HUES6 (cell line): ENCODE measurements at regions not wholly inside any gene's neighbourhood (a gene's known extent, or its start where the extent isn't known, plus 50 kb on each side); places are given as distances from the start of the nearest gene placed in this dataset.
"Not testable (repeated sequence)": the region's sequence is repeated elsewhere in the genome, so short reads cannot be mapped to it uniquely, and the experiment has no call there.

Experiments
- H3K27ac ChIP-seq: 2 replicates; pipeline ENCODE4 v1.7.0; 2013; ENCODE audit warnings: low read depth, mild to moderate bottlenecking, low read length, inconsistent platforms
- H3K27me3 ChIP-seq: 2 replicates; pipeline ENCODE4 v1.6.1; 2013; ENCODE audit warnings: low read length; ENCODE audit not compliant: control insufficient read depth, insufficient read depth
- H3K36me3 ChIP-seq: 2 replicates; pipeline ENCODE4 v1.6.1; 2013; ENCODE audit warnings: low read length; ENCODE audit not compliant: control insufficient read depth, insufficient read depth
- H3K4me1 ChIP-seq: 2 replicates; pipeline ENCODE4 v1.6.1; 2013; ENCODE audit warnings: low read length; ENCODE audit not compliant: control insufficient read depth, insufficient read depth
- H3K4me3 ChIP-seq: 2 replicates; pipeline ENCODE4 v1.5.1; 2013; ENCODE audit warnings: low read depth, low read length
- H3K9ac ChIP-seq: one replicate; pipeline ENCODE4 v1.6.1; 2013; ENCODE audit warnings: mild to moderate bottlenecking, low read length
- H3K9me3 ChIP-seq: 2 replicates; pipeline ENCODE4 v1.6.1; 2013; ENCODE audit warnings: low read depth, low read length; ENCODE audit not compliant: control insufficient read depth, insufficient read depth

GRCh38 chr12:116666305-116666673, 71.6 kb downstream of the SPRING1 start:
- no peak overlapping the region for H3K9ac ChIP-seq

GRCh38 chr12:116665666-116666304, 72.1 kb downstream of the SPRING1 start:
- no peaks in the 10 kb centered on the region for H3K9me3 ChIP-seq
- no peaks in the 10 kb centered on the region for H3K27me3 ChIP-seq
- no peak overlapping the region for H3K9ac ChIP-seq
- no peaks in the 10 kb centered on the region for H3K36me3 ChIP-seq
- H3K4me3 ChIP-seq = no peak overlapping the region
- no peak overlapping the region for H3K27ac ChIP-seq
- H3K4me1 ChIP-seq = peaks cover 22% of the 10 kb centered on the region

More at GRCh38 chr12:116666305-116666673, 71.6 kb downstream of the SPRING1 start:
- no peak overlapping the region for H3K27ac ChIP-seq
- H3K4me1 ChIP-seq = peaks cover 22% of the 10 kb centered on the region
- H3K4me3 ChIP-seq = no peak overlapping the region
- H3K36me3 ChIP-seq = no peaks in the 10 kb centered on the region
- no peaks in the 10 kb centered on the region for H3K27me3 ChIP-seq
- no peaks in the 10 kb centered on the region for H3K9me3 ChIP-seq

GRCh38 chr12:116664085-116664484, 73.8 kb downstream of the SPRING1 start:
- Histone ChIP-seq H3K9ac (no peak overlapping the region), H3K9me3 (no peaks in the 10 kb centered on the region), H3K4me1 (peaks cover 22% of the 10 kb centered on the region), H3K27ac (no peak overlapping the region), H3K4me3 (no peak overlapping the region), H3K36me3 (no peaks in the 10 kb centered on the region), H3K27me3 (no peaks in the 10 kb centered on the region)

- no peak overlapping the region for H3K9ac ChIP-seq
- H3K9me3 ChIP-seq = no peaks in the 10 kb centered on the region
- H3K27me3 ChIP-seq = no peaks in the 10 kb centered on the region
- peaks cover 28% of the 10 kb centered on the region for H3K4me1 ChIP-seq
- no peaks in the 10 kb centered on the region for H3K36me3 ChIP-seq
- peak overlapping the region; percentile 1; the same call in 1 of the 2 replicates for H3K4me3 ChIP-seq
- no peak overlapping the region for H3K27ac ChIP-seq
Observed at GRCh38 chr12:116662612-116663144, 75.2 kb downstream of the SPRING1 start.

GRCh38 chr12:116661341-116661740, 76.5 kb downstream of the SPRING1 start:
- peaks cover 25% of the 10 kb centered on the region for H3K4me1 ChIP-seq
- H3K9me3 ChIP-seq = no peaks in the 10 kb centered on the region
- H3K27ac ChIP-seq = no peak overlapping the region
- no peaks in the 10 kb centered on the region for H3K36me3 ChIP-seq
- no peaks in the 10 kb centered on the region for H3K27me3 ChIP-seq
- H3K9ac ChIP-seq = no peak overlapping the region
- H3K4me3 ChIP-seq = no peak overlapping the region

GRCh38 chr12:116660740-116661139, 77.1 kb downstream of the SPRING1 start:
- H3K9me3 ChIP-seq, H3K27me3 ChIP-seq, H3K4me3 ChIP-seq, H3K36me3 ChIP-seq, H3K27ac ChIP-seq, H3K9ac ChIP-seq: not testable (repeated sequence)
- peaks cover 19% of the 10 kb centered on the region for H3K4me1 ChIP-seq

- Histone ChIP-seq H3K27ac (no peak overlapping the region), H3K36me3 (no peaks in the 10 kb centered on the region), H3K9ac (no peak overlapping the region), H3K27me3 (no peaks in the 10 kb centered on the region), H3K4me3 (no peak overlapping the region), H3K4me1 (peaks cover 17% of the 10 kb centered on the region), H3K9me3 (no peaks in the 10 kb centered on the region)
Observed at GRCh38 chr12:116659771-116660481, 77.9 kb downstream of the SPRING1 start.

- Histone ChIP-seq H3K4me1 (peaks cover 17% of the 10 kb centered on the region), H3K4me3 (no peak overlapping the region)
Observed at GRCh38 chr12:116657921-116658495, 79.9 kb downstream of the SPRING1 start.

GRCh38 chr12:116656306-116656705, 81.6 kb downstream of the SPRING1 start:
- Histone ChIP-seq H3K9me3 (0 out of 2 replicates have a peak, but pooled peaks cover 4% of the 10 kb centered on the region), H3K4me1 (peaks cover 10% of the 10 kb centered on the region), H3K36me3 (no peaks in the 10 kb centered on the region), H3K27me3 (no peaks in the 10 kb centered on the region), H3K27ac (no peak overlapping the region), H3K4me3 (no peak overlapping the region), H3K9ac (no peak overlapping the region)

More at GRCh38 chr12:116657921-116658495, 79.9 kb downstream of the SPRING1 start:
- Histone ChIP-seq H3K27ac (no peak overlapping the region), H3K27me3 (no peaks in the 10 kb centered on the region), H3K36me3 (no peaks in the 10 kb centered on the region), H3K9ac (no peak overlapping the region), H3K9me3 (0 out of 2 replicates have a peak, but pooled peaks cover 4% of the 10 kb centered on the region)

GRCh38 chr12:116654226-116654743, 83.6 kb downstream of the SPRING1 start:
- Histone ChIP-seq H3K4me3 (no peak overlapping the region), H3K36me3 (no peaks in the 10 kb centered on the region), H3K9ac (no peak overlapping the region), H3K9me3 (0 out of 2 replicates have a peak, but pooled peaks cover 4% of the 10 kb centered on the region), H3K27me3 (no peaks in the 10 kb centered on the region), H3K4me1 (peaks cover 10% of the 10 kb centered on the region), H3K27ac (no peak overlapping the region)

- Histone ChIP-seq H3K27me3 (no peaks in the 10 kb centered on the region), H3K27ac (no peak overlapping the region), H3K36me3 (no peaks in the 10 kb centered on the region), H3K9me3 (0 out of 2 replicates have a peak, but pooled peaks cover 4% of the 10 kb centered on the region), H3K4me3 (no peak overlapping the region), H3K4me1 (peaks cover 7% of the 10 kb centered on the region), H3K9ac (no peak overlapping the region)
Observed at GRCh38 chr12:116651089-116651488, 86.8 kb downstream of the SPRING1 start.
